ENCODE measurements at regions not wholly inside any gene's neighbourhood (a gene's known extent, or its start where the extent isn't known, plus 50 kb on each side); places are given as distances from the start of the nearest gene placed in this dataset.

- no peak for DNase-seq
Observed at GRCh38 chr12:58592475-58593207, 327.7 kb downstream of the LRIG3 start.

- no peak for DNase-seq
Observed at GRCh38 chr12:58593557-58594304, 326.6 kb downstream of the LRIG3 start.

- DNase-seq: no peak
Observed at GRCh38 chr12:58596381-58596780, 323.9 kb downstream of the LRIG3 start.

- DNase-seq: no peak
Observed at GRCh38 chr12:58601529-58601928, 318.8 kb downstream of the LRIG3 start.

- DNase-seq: no peak
Observed at GRCh38 chr12:58602179-58602578, 318.1 kb downstream of the LRIG3 start.

GRCh38 chr12:58602736-58603135, 317.6 kb downstream of the LRIG3 start:
- DNase-seq: no peak

- DNase-seq: no peak
Observed at GRCh38 chr12:58607805-58608204, 312.5 kb downstream of the LRIG3 start.

- DNase-seq: no peak
Observed at GRCh38 chr12:58608711-58609110, 311.6 kb downstream of the LRIG3 start.

GRCh38 chr12:58615047-58615446, 305.3 kb downstream of the LRIG3 start:
- no peak for DNase-seq

- DNase-seq: no peak
Observed at GRCh38 chr12:58615576-58615975, 304.7 kb downstream of the LRIG3 start.

GRCh38 chr12:58616618-58617017, 303.7 kb downstream of the LRIG3 start:
- no peak for DNase-seq

- DNase-seq: no peak
Observed at GRCh38 chr12:58621126-58621525, 299.2 kb downstream of the LRIG3 start.

GRCh38 chr12:58629376-58629775, 290.9 kb downstream of the LRIG3 start:
- DNase-seq: no peak

- DNase-seq: no peak
Observed at GRCh38 chr12:58633479-58633878, 286.8 kb downstream of the LRIG3 start.

GRCh38 chr12:58639318-58639934, 280.9 kb downstream of the LRIG3 start:
- DNase-seq: no peak

GRCh38 chr12:58640314-58640713, 280.0 kb downstream of the LRIG3 start:
- DNase-seq: no peak

GRCh38 chr12:58645946-58646345, 274.4 kb downstream of the LRIG3 start:
- no peak for DNase-seq

- no peak for DNase-seq
Observed at GRCh38 chr12:58647495-58647894, 272.8 kb downstream of the LRIG3 start.

GRCh38 chr12:58648176-58648575, 272.1 kb downstream of the LRIG3 start:
- DNase-seq: no peak

GRCh38 chr12:58651850-58652249, 268.5 kb downstream of the LRIG3 start:
- no peak for DNase-seq

- DNase-seq: no peak
Observed at GRCh38 chr12:58654021-58654420, 266.3 kb downstream of the LRIG3 start.

- no peak for DNase-seq
Observed at GRCh38 chr12:58655375-58655774, 264.9 kb downstream of the LRIG3 start.

GRCh38 chr12:58656254-58657009, 263.9 kb downstream of the LRIG3 start:
- no peak for DNase-seq

Data from skin of body (tissue), 1 donor.